Tibial nerve (tissue), 4 donors: ENCODE measurements at regions not wholly inside any gene's neighbourhood (a gene's known extent, or its start where the extent isn't known, plus 50 kb on each side); places are given as distances from the start of the nearest gene placed in this dataset.

ENCODE experiments used
- EP300 ChIP-seq, 2 donors: sonication (generic); formaldehyde crosslinking; IDR thresholded peaks; one replicate each; pipeline ENCODE4 v1.6.1; 2017; ENCODE audit warnings: antibody characterized with exemption in 2 of 2, mild to moderate bottlenecking in 1 of 2
- POLR2A ChIP-seq, 2 donors: fragments of 450-650 bp; IDR thresholded peaks; one replicate each; pipeline ENCODE4 v1.6.1; 2017; ENCODE audit warnings: antibody characterized with exemption in 2 of 2, mild to moderate bottlenecking in 2 of 2, moderate library complexity in 2 of 2
- TF ChIP-seq, protein P1 (sequence below), 5 experiments: fragments of 200-600 bp in 3 of 5; fragments of 450-650 bp in 2 of 5; sonication (generic) in 3 of 5; IDR thresholded peaks; one replicate each; pipeline ENCODE4 v1.5.1; 2016 to 2019; ENCODE audit warnings: antibody characterized with exemption in 5 of 5, mild to moderate bottlenecking in 3 of 5, moderate library complexity in 2 of 5

DNA sequence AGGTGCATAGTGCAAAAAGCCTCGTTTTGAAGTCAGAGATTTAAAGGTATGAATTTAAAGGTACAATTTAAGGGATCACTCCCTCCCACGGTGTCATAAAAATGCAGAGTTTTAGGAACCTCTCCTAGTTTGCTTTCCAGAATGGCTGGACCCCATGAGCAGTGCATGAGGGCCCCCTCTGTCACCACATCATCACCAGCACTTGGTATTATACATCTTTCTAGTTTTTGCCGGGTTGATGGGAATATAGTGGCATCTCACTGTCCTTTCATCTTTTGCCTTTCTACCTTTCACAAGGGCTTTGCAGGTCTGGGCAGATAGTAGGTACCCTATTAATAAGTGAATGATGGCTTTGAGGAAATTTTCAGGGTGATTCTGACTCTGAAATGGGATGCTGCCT is 103.6 kb upstream of the AGBL1 start:
- no peak for TF ChIP-seq EP300 (IDR thresholded peaks at IDR 0.05)
- TF ChIP-seq, protein P1, sequence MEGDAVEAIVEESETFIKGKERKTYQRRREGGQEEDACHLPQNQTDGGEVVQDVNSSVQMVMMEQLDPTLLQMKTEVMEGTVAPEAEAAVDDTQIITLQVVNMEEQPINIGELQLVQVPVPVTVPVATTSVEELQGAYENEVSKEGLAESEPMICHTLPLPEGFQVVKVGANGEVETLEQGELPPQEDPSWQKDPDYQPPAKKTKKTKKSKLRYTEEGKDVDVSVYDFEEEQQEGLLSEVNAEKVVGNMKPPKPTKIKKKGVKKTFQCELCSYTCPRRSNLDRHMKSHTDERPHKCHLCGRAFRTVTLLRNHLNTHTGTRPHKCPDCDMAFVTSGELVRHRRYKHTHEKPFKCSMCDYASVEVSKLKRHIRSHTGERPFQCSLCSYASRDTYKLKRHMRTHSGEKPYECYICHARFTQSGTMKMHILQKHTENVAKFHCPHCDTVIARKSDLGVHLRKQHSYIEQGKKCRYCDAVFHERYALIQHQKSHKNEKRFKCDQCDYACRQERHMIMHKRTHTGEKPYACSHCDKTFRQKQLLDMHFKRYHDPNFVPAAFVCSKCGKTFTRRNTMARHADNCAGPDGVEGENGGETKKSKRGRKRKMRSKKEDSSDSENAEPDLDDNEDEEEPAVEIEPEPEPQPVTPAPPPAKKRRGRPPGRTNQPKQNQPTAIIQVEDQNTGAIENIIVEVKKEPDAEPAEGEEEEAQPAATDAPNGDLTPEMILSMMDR (IDR thresholded peaks at IDR 0.05) = no peak
- TF ChIP-seq POLR2A (IDR thresholded peaks at IDR 0.05) = no peak
